Mesenchymal stem cell (in vitro differentiated cells and primary cell): ENCODE measurements at regions not wholly inside any gene's neighbourhood (a gene's known extent, or its start where the extent isn't known, plus 50 kb on each side); places are given as distances from the start of the nearest gene placed in this dataset.

Source experiments
- DNase-seq: peaks from one replicate; pipeline ENCODE4 v3.0.0-alpha.2; 2013
- H2AFZ ChIP-seq: one replicate; pipeline ENCODE4 v1.6.1; 2013; ENCODE audit warnings: low read depth, mild to moderate bottlenecking, control low read depth, inconsistent platforms, low read length, moderate library complexity
- H2AK5ac ChIP-seq: 2 replicates; pipeline ENCODE4 v1.6.1; 2013; ENCODE audit warnings: low read length, moderate library complexity, mild to moderate bottlenecking, inconsistent platforms; ENCODE audit not compliant: severe bottlenecking
- H2BK120ac ChIP-seq: one replicate; pipeline ENCODE4 v1.6.1; 2013; ENCODE audit warnings: low read depth, mild to moderate bottlenecking, inconsistent platforms, low read length, moderate library complexity
- H2BK12ac ChIP-seq, 2 experiments: one replicate each; pipeline ENCODE4 v1.6.1; 2013; ENCODE audit warnings: inconsistent platforms in 2 of 2, low read length in 2 of 2, mild to moderate bottlenecking in 2 of 2, moderate library complexity in 2 of 2, control low read depth in 1 of 2
- H2BK15ac ChIP-seq: one replicate; pipeline ENCODE4 v1.6.1; 2013; ENCODE audit warnings: mild to moderate bottlenecking, low read depth, inconsistent platforms; ENCODE audit not compliant: poor library complexity, severe bottlenecking
- H2BK5ac ChIP-seq: 2 replicates; pipeline ENCODE4 v1.6.1; 2013; ENCODE audit warnings: low read depth, mild to moderate bottlenecking, low read length, control low read depth, inconsistent platforms; ENCODE audit not compliant: poor library complexity, severe bottlenecking
- H3K14ac ChIP-seq, 2 experiments: one replicate each; pipeline ENCODE4 v1.6.1; 2013; ENCODE audit warnings: inconsistent platforms in 2 of 2, low read length in 2 of 2, control low read depth in 1 of 2, mild to moderate bottlenecking in 1 of 2, moderate library complexity in 1 of 2
- H3K18ac ChIP-seq, 2 experiments: one replicate each; pipeline ENCODE4 v1.6.1; 2013; ENCODE audit warnings: inconsistent platforms in 2 of 2, low read length in 2 of 2, control low read depth in 1 of 2, low read depth in 1 of 2, mild to moderate bottlenecking in 1 of 2
- H3K23ac ChIP-seq, 2 experiments: one replicate each; pipeline ENCODE4 v1.6.1; 2013; ENCODE audit warnings: inconsistent platforms in 2 of 2, low read length in 2 of 2, mild to moderate bottlenecking in 2 of 2, moderate library complexity in 2 of 2, control low read depth in 1 of 2
- H3K27ac ChIP-seq: 2 replicates; pipeline ENCODE4 v1.5.1; 2013; ENCODE audit warnings: mild to moderate bottlenecking, moderate library complexity, low read length, control low read depth, inconsistent platforms; ENCODE audit not compliant: poor library complexity, severe bottlenecking
- H3K27me3 ChIP-seq, 2 experiments: 2 replicates each; pipeline versions ENCODE4 v1.6.1 to v1.7.0; 2013; ENCODE audit warnings: low read length in 2 of 2, mild to moderate bottlenecking in 2 of 2, moderate library complexity in 2 of 2, control low read depth in 1 of 2, inconsistent platforms in 1 of 2; ENCODE audit not compliant: control insufficient read depth in 1 of 2, insufficient read depth in 1 of 2
- H3K36me3 ChIP-seq, 2 experiments: 2 replicates each; pipeline versions ENCODE4 v1.6.1 to v1.7.0; 2013; ENCODE audit warnings: low read length in 2 of 2, control low read depth in 1 of 2, inconsistent platforms in 1 of 2, low read depth in 1 of 2, mild to moderate bottlenecking in 1 of 2; ENCODE audit not compliant: insufficient read depth in 2 of 2, control insufficient read depth in 1 of 2
- H3K4ac ChIP-seq, 2 experiments: one replicate each; pipeline ENCODE4 v1.6.1; 2013; ENCODE audit warnings: inconsistent platforms in 2 of 2, low read length in 2 of 2, mild to moderate bottlenecking in 2 of 2, moderate library complexity in 2 of 2, control low read depth in 1 of 2, low read depth in 1 of 2
- H3K4me1 ChIP-seq: 2 replicates; pipeline ENCODE4 v1.6.1; 2013; ENCODE audit warnings: low read depth, low read length, control low read depth; ENCODE audit not compliant: control insufficient read depth, insufficient read depth
- H3K4me2 ChIP-seq: 2 replicates; pipeline ENCODE4 v1.6.1; 2013; ENCODE audit warnings: low read length, mild to moderate bottlenecking, inconsistent platforms; ENCODE audit not compliant: poor library complexity, severe bottlenecking
- H3K4me3 ChIP-seq, 2 experiments: 2 replicates each; pipeline versions ENCODE4 v1.5.1 to v1.7.0; 2013; ENCODE audit warnings: low read length in 2 of 2, mild to moderate bottlenecking in 2 of 2, control low read depth in 1 of 2, low read depth in 1 of 2; ENCODE audit not compliant: insufficient read depth in 1 of 2
- H3K79me1 ChIP-seq: replicated peaks from 2 replicates; pipeline ENCODE4 v1.6.1; 2013; ENCODE audit warnings: mild to moderate bottlenecking, control low read depth, low read length, inconsistent platforms; ENCODE audit not compliant: poor library complexity, severe bottlenecking
- H3K9ac ChIP-seq: 2 replicates; pipeline ENCODE4 v1.7.0; 2013; ENCODE audit warnings: mild to moderate bottlenecking, low read length, moderate library complexity
- H3K9me3 ChIP-seq: 2 replicates; pipeline ENCODE4 v1.7.0; 2013; ENCODE audit warnings: mild to moderate bottlenecking, low read length; ENCODE audit not compliant: control insufficient read depth
- H4K8ac ChIP-seq: one replicate; pipeline ENCODE4 v1.6.1; 2013; ENCODE audit warnings: inconsistent platforms, mild to moderate bottlenecking, low read length, moderate library complexity
- H4K91ac ChIP-seq: one replicate; pipeline ENCODE4 v1.6.1; 2013; ENCODE audit warnings: mild to moderate bottlenecking, low read length, inconsistent platforms
- WGBS: methylation state at CpG from one replicate; pipeline ENCODE4 v1.1.7; 2013; ENCODE audit warnings: mixed read lengths; 5-methylcytosine and 5-hydroxymethylcytosine counted together

DNA sequence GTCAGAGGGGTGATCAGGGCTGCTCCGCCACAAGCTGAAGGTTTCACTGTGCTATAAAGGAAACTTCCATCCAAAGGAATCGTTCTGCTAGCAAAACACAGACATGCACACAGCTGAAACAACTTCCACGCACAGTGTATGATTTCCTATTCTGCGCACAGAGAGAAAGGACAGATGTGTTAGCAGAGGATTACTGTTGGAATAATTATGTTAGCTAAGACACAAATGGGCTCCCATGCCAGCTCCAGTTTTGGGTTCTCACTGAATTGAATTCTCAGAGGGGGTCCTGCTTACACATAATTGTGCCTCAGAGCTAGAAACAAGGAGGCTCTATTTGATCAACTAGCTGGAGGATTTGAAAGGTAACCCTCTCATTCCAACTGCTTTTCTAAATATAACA lies 352.4 kb downstream of the IRX2 start:
- WGBS: 100% methylated on average over 2 of the region's 4 CpGs
- Histone ChIP-seq H3K4ac (no peak overlapping the region), H2BK12ac (no peak overlapping the region), H3K14ac (no peak overlapping the region), H3K27me3 (no peaks in the 10 kb centered on the region), H3K9ac (no peak overlapping the region), H3K4me3 (no peak overlapping the region), H3K4me1 (no peaks in the 10 kb centered on the region), H2BK15ac (no peak overlapping the region), H4K91ac (no peak overlapping the region), H3K18ac (no peak overlapping the region), H2BK5ac (no peak overlapping the region), H3K9me3 (no peaks in the 10 kb centered on the region), H3K36me3 (no peaks in the 10 kb centered on the region), H2BK120ac (no peak overlapping the region), H3K4me2 (no peak overlapping the region), H2AK5ac (no peak overlapping the region), H4K8ac (no peak overlapping the region), H2AFZ (no peak overlapping the region), H3K79me1 (no peaks in the 10 kb centered on the region), H3K27ac (no peak overlapping the region), H3K23ac (no peak overlapping the region)
- no peak for DNase-seq

GRCh38 chr5:2393556-2393955 lies 357.9 kb downstream of the IRX2 start:
- no peak overlapping the region for H2BK5ac ChIP-seq
- H3K27me3 ChIP-seq: no peaks in the 10 kb centered on the region
- no peak overlapping the region for H3K18ac ChIP-seq
- no peak overlapping the region for H2AK5ac ChIP-seq
- no peaks in the 10 kb centered on the region for H3K79me1 ChIP-seq
- H3K9ac ChIP-seq: no peak overlapping the region
- H4K91ac ChIP-seq: no peak overlapping the region
- H3K36me3 ChIP-seq: no peaks in the 10 kb centered on the region
- no peak overlapping the region for H2BK120ac ChIP-seq
- peaks cover 1% of the 10 kb centered on the region for H3K4me1 ChIP-seq
- no peak overlapping the region for H3K4me2 ChIP-seq
- H4K8ac ChIP-seq: no peak overlapping the region
- H2BK15ac ChIP-seq: no peak overlapping the region
- DNase-seq: no peak
- H3K14ac ChIP-seq: no peak overlapping the region
- no peak overlapping the region for H3K4me3 ChIP-seq
- 75% methylated on average over 7 of the region's 7 CpGs for WGBS
- H3K27ac ChIP-seq: no peak overlapping the region
- H2BK12ac ChIP-seq: no peak overlapping the region
- no peak overlapping the region for H2AFZ ChIP-seq
- H3K4ac ChIP-seq: no peak overlapping the region
- no peaks in the 10 kb centered on the region for H3K9me3 ChIP-seq
- H3K23ac ChIP-seq: no peak overlapping the region

DNA sequence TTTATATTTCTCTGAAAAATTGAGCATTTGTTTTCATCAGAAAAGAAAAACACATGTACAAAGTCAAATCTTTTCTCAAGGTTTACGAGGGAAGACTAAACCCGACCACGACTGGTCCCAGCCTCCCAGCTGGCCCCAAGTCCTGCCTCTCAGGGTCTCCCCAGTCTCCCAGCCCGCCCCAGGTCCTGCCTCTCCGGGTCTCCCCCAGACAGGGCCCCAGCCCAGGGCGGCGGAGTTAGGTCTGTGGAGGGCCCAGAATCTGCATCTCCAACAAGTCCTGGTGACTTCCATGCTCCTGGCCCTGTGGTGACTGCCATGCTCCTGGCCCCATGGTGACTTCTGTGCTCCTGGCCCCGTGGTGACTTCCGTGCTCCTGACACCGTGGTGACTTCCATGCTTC lies 359.9 kb downstream of the IRX2 start:
- Histone ChIP-seq H2BK12ac (no peak overlapping the region), H4K8ac (no peak overlapping the region), H3K27me3 (peaks cover 0 to 6% of the 10 kb centered on the region in 2 experiments), H3K23ac (no peak overlapping the region), H2AK5ac (no peak overlapping the region), H3K4me2 (no peak overlapping the region), H3K27ac (no peak overlapping the region), H3K4me3 (no peak overlapping the region), H3K36me3 (no peaks in the 10 kb centered on the region), H2AFZ (no peak overlapping the region), H3K79me1 (no peaks in the 10 kb centered on the region), H2BK120ac (no peak overlapping the region), H4K91ac (no peak overlapping the region), H3K18ac (no peak overlapping the region), H3K9ac (no peak overlapping the region), H3K14ac (no peak overlapping the region), H3K4ac (no peak overlapping the region), H2BK5ac (no peak overlapping the region), H3K9me3 (no peaks in the 10 kb centered on the region), H2BK15ac (no peak overlapping the region), H3K4me1 (peaks cover 1% of the 10 kb centered on the region)
- 74% methylated on average over 10 of the region's 10 CpGs for WGBS
- no peak for DNase-seq

DNA sequence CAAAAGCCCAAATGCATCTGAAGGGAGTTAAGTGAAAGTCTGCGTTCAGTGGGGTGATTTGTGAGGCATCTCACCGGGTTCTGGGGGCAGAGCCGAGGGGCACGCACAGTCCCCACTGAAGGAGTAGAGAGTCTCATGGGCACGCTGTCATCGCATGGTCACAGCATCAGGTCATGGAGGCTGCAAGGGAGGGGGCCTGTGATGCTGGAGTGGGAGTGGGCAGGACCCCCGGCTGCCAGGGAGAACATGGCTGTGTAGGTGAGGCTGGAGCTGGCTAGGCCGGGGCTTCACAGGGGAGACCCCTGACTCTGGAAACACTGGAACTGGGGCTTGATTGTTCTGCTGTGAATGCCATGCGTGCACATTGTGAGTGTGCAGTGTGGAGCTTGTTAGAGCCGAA lies 360.5 kb downstream of the IRX2 start:
- H3K36me3 ChIP-seq: no peaks in the 10 kb centered on the region
- H3K9me3 ChIP-seq: no peaks in the 10 kb centered on the region
- H3K79me1 ChIP-seq: no peaks in the 10 kb centered on the region
- H2BK120ac ChIP-seq: no peak overlapping the region
- no peak overlapping the region for H2BK15ac ChIP-seq
- H3K14ac ChIP-seq: no peak overlapping the region
- peaks cover 0 to 6% of the 10 kb centered on the region in 2 experiments for H3K27me3 ChIP-seq
- no peak overlapping the region for H3K27ac ChIP-seq
- H3K4me3 ChIP-seq: no peak overlapping the region
- H2BK5ac ChIP-seq: no peak overlapping the region
- no peak overlapping the region for H4K8ac ChIP-seq
- no peak overlapping the region for H3K4me2 ChIP-seq
- H3K23ac ChIP-seq: no peak overlapping the region
- H2BK12ac ChIP-seq: no peak overlapping the region
- no peak overlapping the region for H3K4ac ChIP-seq
- H4K91ac ChIP-seq: no peak overlapping the region
- DNase-seq: no peak
- no peak overlapping the region for H3K18ac ChIP-seq
- WGBS: 81% methylated on average over 8 of the region's 10 CpGs
- H2AK5ac ChIP-seq: no peak overlapping the region
- H2AFZ ChIP-seq: no peak overlapping the region
- H3K9ac ChIP-seq: no peak overlapping the region
- peaks cover 1% of the 10 kb centered on the region for H3K4me1 ChIP-seq
